DND-41 (cell line): ENCODE measurements at regions not wholly inside any gene's neighbourhood (a gene's known extent, or its start where the extent isn't known, plus 50 kb on each side); places are given as distances from the start of the nearest gene placed in this dataset.
"Not testable (repeated sequence)": the region's sequence is repeated elsewhere in the genome, so short reads cannot be mapped to it uniquely, and the experiment has no call there.

ENCODE experiments used
- CTCF ChIP-seq: IDR thresholded peaks from 2 replicates; pipeline ENCODE4 v1.5.1; 2012; ENCODE audit warnings: borderline replicate concordance, low read length, moderate library complexity, mild to moderate bottlenecking; ENCODE audit not compliant: poor library complexity, severe bottlenecking; ENCODE audit errors: extremely low read depth
- EZH2 ChIP-seq: IDR thresholded peaks from 3 replicates; pipeline ENCODE4 v1.6.1; 2012; ENCODE audit warnings: borderline replicate concordance, low read depth, mild to moderate bottlenecking, moderate library complexity, low read length, inconsistent platforms; ENCODE audit not compliant: severe bottlenecking

GRCh38 chr2:91559886-91560614, 2868.6 kb downstream of the RPIA start:
- not testable (repeated sequence) for TF ChIP-seq CTCF, EZH2
